ENCODE measurements at regions not wholly inside any gene's neighbourhood (a gene's known extent, or its start where the extent isn't known, plus 50 kb on each side); places are given as distances from the start of the nearest gene placed in this dataset.

- no peak for TF ChIP-seq CTCF (IDR thresholded peaks at IDR 0.05; ENCODE audit: poor library complexity)
- TF ChIP-seq EZH2 (IDR thresholded peaks at IDR 0.05; ENCODE audit: borderline replicate concordance), result no peak
- TF ChIP-seq EZH2phosphoT487 (IDR thresholded peaks at IDR 0.05; ENCODE audit: low read depth, severe bottlenecking, unreplicated experiment), result no peak
Measured at GRCh38 chr12:93176610-93177126, 201.1 kb upstream of the NUDT4 start.
